ENCODE measurements at regions not wholly inside any gene's neighbourhood (a gene's known extent, or its start where the extent isn't known, plus 50 kb on each side); places are given as distances from the start of the nearest gene placed in this dataset.
A peak's percentile ranks its signal among the peaks of the same experiment; 100 is the strongest.

DNA sequence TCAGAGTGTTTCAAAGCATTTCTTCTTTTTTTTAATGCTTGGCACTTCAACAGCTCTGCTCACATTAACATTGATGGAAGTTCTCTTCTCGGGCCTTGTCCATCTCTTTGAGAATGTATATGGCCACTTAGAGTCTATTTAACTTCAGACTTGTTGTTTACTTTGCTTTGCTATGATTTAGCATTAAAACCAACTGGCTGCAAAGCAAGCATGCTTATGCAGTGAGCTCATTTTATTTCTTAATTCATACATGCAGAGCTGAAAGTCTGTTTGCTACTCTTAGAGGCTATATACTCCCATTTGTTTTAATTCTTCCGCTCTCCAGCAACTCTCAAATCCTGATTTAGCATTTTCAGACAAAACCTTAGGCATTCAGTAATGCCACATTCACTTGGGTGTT is 107.6 kb upstream of the PACRGL start:
- no peak for DNase-seq (ENCODE audit: low spot score)

- DNase-seq (ENCODE audit: low spot score), result no peak
Measured at GRCh38 chr4:20598626-20599025, 101.6 kb upstream of the PACRGL start.

DNA sequence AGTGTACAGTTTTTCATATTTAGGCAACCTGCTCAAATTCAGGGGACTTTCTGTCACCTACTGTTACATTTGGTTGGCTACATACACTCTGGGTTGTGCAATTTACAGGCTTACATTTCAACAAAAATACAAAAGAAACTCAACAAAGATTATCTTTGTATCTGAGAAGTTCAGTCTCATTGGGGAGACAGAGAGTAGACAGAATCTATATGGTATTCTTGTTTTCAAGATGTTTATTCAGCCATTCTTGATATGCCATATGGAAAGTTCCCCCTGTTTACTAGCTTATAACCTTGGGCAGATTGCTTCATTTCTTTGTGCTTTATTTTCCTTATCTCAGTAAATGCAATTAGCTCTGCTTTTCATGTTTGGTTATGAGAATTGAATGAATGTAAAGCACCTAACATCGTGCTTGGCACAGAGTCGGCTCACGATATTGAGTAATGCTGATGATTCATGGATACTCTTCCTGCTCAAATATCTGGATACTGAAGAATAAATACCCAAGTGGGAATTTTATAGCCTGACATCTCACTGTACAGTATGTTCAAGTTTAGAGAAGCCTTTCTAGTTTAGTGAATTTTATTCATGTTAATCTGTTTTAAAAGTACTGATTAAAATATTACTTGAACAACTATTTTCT is 96.5 kb upstream of the PACRGL start:
- no peak for DNase-seq (ENCODE audit: low spot score)

- DNase-seq (ENCODE audit: low spot score), result no peak
Measured at GRCh38 chr4:20612313-20612712, 87.9 kb upstream of the PACRGL start.

DNA sequence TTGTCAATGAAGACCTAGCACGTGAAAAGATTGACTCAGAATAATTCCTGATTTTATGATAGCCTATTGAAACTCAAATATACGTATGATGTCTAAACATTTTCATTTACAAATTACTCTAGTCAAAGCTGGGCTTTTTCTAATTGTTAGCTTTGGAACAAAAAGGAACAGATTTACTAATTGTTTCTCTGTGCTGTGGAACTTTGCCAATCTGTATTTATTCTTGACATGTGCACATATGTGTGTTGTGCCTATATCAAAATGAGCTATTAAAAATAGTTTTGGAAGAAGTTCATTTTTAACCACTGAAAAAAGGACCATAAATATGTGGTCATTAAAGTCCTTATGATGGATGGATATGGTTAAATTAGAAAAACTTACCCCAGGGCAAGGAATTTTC is 85.4 kb upstream of the PACRGL start:
- no peak for DNase-seq (ENCODE audit: low spot score)

- DNase-seq (ENCODE audit: low spot score), result no peak
Measured at GRCh38 chr4:20615486-20616260, 84.6 kb upstream of the PACRGL start.

GRCh38 chr4:20616313-20616712 is 83.9 kb upstream of the PACRGL start:
- no peak for DNase-seq (ENCODE audit: low spot score)

GRCh38 chr4:20616848-20617247 is 83.4 kb upstream of the PACRGL start:
- DNase-seq (ENCODE audit: low spot score), result no peak

GRCh38 chr4:20617678-20618396 is 82.4 kb upstream of the PACRGL start:
- no peak for DNase-seq (ENCODE audit: low spot score)

- no peak for DNase-seq (ENCODE audit: low spot score)
Measured at GRCh38 chr4:20618731-20619130, 81.5 kb upstream of the PACRGL start.

- no peak for DNase-seq (ENCODE audit: low spot score)
Measured at GRCh38 chr4:20621476-20621875, 78.8 kb upstream of the PACRGL start.

- DNase-seq (ENCODE audit: low spot score), result peak; percentile 39
Measured at GRCh38 chr4:20622701-20623100, 77.6 kb upstream of the PACRGL start.

DNA sequence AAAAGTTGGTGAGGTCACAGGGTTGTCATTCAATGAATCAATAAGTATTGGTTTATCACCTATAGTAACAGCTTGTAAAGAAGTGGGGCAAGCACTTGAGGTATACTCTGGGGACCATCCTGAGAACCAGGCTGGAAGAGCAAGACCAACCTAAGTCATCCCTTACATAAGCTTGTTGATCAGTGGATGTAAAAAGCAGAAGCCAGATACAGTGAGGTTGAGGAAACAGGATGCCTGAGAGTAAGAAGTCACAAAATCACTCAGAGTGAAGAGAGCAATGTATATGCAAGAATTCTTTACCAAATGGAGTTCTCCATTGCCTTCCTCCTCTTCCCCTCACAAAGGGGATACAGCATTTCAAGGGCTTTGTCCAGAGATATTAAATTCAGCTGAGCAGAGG is 76.3 kb upstream of the PACRGL start:
- no peak for DNase-seq (ENCODE audit: low spot score)

DNA sequence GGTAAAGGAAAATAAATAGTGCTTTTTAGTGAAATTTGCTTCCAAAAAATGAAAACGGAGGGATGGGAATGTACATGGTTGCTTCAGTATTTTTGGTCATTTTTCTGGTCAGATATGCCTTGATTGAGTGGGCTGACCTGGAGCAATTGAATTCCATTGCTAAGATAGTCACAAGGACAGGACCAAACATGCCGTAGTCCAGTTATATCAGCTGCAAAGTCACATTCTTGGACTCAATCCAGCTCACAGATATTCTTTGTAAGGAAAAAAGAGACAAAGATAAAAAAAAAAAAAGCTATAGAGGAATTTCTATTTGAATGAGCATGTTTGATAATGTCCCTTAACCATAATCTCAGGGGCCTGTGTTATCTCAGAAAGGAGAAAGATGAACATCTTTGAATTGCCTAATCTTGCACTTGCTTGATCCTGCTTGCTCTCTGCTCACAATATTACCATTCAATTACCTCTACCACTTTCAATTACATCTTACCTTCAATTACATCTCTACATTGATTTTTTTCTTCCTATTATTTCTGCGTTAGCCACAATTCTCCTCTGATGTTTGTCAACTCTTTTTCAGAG is 75.4 kb upstream of the PACRGL start:
- no peak for DNase-seq (ENCODE audit: low spot score)

DNA sequence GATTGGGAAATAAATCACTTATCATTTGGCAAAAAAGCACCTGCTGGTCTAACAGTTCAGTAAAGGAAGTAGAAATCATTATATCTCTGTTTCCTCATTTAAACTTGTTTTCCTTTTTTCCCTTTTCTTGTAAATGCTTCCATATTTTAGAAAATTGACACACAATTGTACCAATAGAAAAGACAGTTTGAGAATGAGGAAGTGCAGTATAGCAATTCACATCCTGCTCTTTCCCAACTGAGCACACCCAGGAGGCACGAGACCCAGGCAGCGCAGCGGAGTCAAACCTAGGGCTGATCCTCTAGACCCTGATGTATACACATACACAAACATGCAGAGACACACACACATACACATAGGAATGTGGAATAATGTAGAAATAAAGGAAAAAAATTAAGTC is 74.8 kb upstream of the PACRGL start:
- DNase-seq (ENCODE audit: low spot score), result no peak

DNA sequence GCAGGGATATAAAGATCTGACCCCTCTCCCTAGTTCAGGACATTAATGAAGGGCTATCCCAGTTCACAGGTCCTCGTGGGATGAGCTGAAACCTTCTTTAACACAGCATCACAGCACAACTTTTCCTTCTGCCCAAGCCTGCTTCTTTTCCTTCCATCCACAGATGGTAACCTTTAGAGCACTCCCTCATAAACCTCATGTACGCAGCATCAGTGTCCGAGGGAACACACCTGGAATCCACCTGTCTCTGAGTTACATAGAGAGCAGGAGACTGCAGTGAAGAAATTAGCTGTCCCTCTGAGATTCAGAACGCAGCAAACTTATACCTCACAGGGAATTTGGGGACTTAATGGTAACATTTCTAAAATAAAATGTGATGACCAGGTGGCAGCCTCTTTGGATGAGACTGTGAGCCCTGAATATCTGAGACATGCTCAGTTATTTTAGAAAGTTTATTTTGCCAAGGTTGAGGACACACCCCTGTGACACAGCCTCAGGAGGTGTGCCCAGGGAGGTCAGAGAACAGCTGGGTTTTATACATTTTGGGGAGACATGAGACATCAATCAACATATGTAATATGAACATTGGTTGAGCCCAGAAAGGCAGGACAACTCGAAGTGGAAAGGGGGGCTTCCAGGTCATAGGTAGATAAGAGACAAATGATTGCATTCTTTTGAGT is 73.8 kb upstream of the PACRGL start:
- no peak for DNase-seq (ENCODE audit: low spot score)

- DNase-seq (ENCODE audit: low spot score), result no peak
Measured at GRCh38 chr4:20627866-20628265, 72.4 kb upstream of the PACRGL start.

DNA sequence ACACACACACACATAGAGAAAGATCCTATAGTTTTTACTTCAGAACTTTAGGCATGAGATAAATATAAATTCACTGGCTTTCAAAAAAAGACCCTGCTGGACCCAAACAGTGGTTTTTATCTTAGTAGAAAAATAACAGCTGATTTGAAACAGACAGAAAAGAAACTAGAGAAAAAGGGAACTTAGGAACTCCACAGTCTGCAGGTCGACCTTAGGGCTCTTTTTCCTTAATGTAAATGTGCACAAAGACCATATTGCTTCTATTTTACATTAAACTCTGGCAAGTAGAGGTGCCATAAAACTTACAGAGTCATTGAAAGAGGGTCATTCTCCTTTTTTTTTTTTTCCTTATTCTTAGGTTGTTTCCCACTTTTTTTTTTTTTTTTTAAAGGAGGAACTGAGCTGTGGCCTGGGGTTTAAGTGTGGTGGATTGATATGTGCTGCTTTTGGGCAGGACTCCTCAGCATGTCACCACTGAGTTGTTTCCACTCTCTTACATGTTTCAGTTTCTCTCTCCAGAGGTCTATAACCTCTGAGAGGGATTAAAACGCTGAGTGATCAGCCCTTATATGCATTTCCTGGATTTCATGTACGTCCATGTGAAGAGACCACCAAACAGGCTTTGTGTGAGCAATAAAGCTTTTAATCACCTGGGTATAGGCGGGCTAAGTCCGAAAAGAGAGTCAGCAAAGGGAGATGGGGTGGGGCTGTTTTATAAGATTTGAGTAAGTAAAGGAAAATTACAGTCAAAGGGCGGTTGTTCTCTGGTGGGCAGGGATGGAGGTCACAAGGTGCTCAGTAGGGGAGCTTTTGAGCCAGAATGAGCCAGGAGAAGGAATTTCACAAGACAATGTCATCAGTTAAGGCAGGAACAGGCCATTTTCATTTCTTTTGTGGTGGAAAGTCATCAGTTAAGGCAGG is 70.8 kb upstream of the PACRGL start:
- DNase-seq (ENCODE audit: low spot score), result no peak

DNA sequence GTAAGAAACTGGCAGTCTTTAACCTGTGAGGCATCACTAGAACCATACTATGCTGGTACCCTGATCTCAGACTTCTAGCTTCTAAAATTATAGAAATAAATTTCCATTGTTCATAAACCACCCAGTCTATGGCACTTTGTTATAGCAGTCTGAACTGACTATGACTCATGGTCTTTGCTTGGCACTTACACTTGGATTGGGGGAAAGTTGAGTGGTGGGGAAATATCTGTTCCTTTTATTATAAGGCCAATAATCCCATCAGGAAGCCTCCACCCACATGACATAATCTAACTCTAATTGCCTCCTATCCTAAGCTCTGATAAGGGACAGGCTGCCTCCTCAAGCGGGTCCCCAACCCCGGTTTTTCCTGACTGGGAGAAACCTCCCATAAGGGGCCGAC is 61.4 kb upstream of the PACRGL start:
- no peak for DNase-seq (ENCODE audit: low spot score)

- no peak for DNase-seq (ENCODE audit: low spot score)
Measured at GRCh38 chr4:20639346-20639745, 60.9 kb upstream of the PACRGL start.

DNA sequence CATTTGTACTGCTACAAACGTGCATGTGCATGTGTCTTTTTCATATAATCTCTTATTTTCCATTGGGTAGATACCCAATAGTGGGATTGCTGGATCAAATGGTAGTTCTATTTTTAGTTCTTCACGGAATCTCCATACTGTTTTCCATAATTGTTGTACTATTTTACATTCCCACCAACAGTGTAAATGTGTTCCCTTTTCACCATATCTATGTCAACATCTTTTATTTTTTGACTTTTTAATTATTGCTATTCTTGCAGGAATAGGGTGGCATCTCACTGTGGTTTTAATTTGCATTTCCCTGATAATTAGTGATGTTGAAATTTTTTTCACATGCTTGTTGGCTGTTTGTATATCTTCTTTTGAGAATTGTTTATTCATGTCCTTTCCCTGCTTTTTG is 59.3 kb upstream of the PACRGL start:
- no peak for DNase-seq (ENCODE audit: low spot score)
